B cell (primary cell): ENCODE measurements at regions not wholly inside any gene's neighbourhood (a gene's known extent, or its start where the extent isn't known, plus 50 kb on each side); places are given as distances from the start of the nearest gene placed in this dataset.

Experiments used
- ATAC-seq: fragments of 200-7000 bp; cut with Tn5 transposase; one replicate; pipeline ENCODE4 v1.10.0; 2021; ENCODE audit warnings: low read depth, mild to moderate bottlenecking, moderate number of reproducible peaks, moderate library complexity
- CTCF ChIA-PET: fragments of 350-600 bp; sonication (Branson Sonifier 250); formaldehyde crosslinking; loops from one replicate; lab custom pipeline; 2021; ENCODE audit warnings: antibody characterized with exemption, inconsistent platforms; lab: Charles Lee
- POLR2A ChIA-PET: fragments of 350-600 bp; sonication (Branson Sonifier 250); formaldehyde crosslinking; loops from one replicate; lab custom pipeline; 2021; ENCODE audit warnings: antibody characterized with exemption; lab: Charles Lee
- DNase-seq: peaks from one replicate; pipeline ENCODE4 v3.0.0; 2013
- H2AFZ ChIP-seq: 2 replicates; pipeline ENCODE4 v1.6.1; 2012; ENCODE audit warnings: mild to moderate bottlenecking, low read depth, low read length; ENCODE audit not compliant: insufficient read depth, poor library complexity, severe bottlenecking
- H3K27ac ChIP-seq, 2 donors: 1 replicate in 1 of 2; 2 replicates in 1 of 2; pipeline ENCODE4 v1.5.1; 2012 to 2013; ENCODE audit warnings: low read length in 2 of 2, mild to moderate bottlenecking in 2 of 2, moderate library complexity in 1 of 2
- H3K27me3 ChIP-seq, 4 experiments: fragments of 200-600 bp in 1 of 4; sonication (generic) in 1 of 4; replicated peaks in 1 of 4; 1 replicate in 2 of 4; 2 replicates in 2 of 4; pipeline versions ENCODE4 v1.6.1 to v1.7.0; 2013 to 2016; ENCODE audit warnings: low read length in 3 of 4, mild to moderate bottlenecking in 2 of 4, mixed read lengths in 1 of 4, moderate library complexity in 1 of 4; ENCODE audit not compliant: insufficient read depth in 4 of 4, control insufficient read depth in 3 of 4; ENCODE audit errors: control extremely low read depth in 1 of 4
- H3K36me3 ChIP-seq, 2 experiments: replicated peaks in 1 of 2; 1 replicate in 1 of 2; 2 replicates in 1 of 2; pipeline versions ENCODE4 v1.6.1 to v1.7.1; 2013; ENCODE audit warnings: low read length in 1 of 2; ENCODE audit not compliant: insufficient read depth in 2 of 2, control insufficient read depth in 1 of 2; ENCODE audit errors: control extremely low read depth in 1 of 2, extremely low read depth in 1 of 2
- H3K4me1 ChIP-seq, 2 donors: fragments of 200-600 bp in 1 of 2; sonication (generic) in 1 of 2; 1 replicate in 1 of 2; 2 replicates in 1 of 2; pipeline versions ENCODE4 v1.5.1 to v1.6.1; 2013 to 2017; ENCODE audit warnings: low read length in 2 of 2; ENCODE audit not compliant: control insufficient read depth in 2 of 2, insufficient read depth in 2 of 2
- H3K4me2 ChIP-seq: replicated peaks from 2 replicates; pipeline ENCODE3; 2012; ENCODE audit warnings: mild to moderate bottlenecking, low read depth, low read length; ENCODE audit not compliant: poor library complexity, severe bottlenecking
- H3K4me3 ChIP-seq, 5 experiments: fragments of 200-600 bp in 1 of 5; sonication (generic) in 1 of 5; 1 replicate in 3 of 5; 2 replicates in 2 of 5; pipeline versions ENCODE4 v1.5.1 to v1.7.0; 2011 to 2016; ENCODE audit warnings: low read length in 4 of 5, mild to moderate bottlenecking in 4 of 5, low read depth in 2 of 5, control low read depth in 1 of 5, moderate library complexity in 1 of 5; ENCODE audit not compliant: insufficient read depth in 1 of 5; ENCODE audit errors: control extremely low read depth in 1 of 5, extremely low read depth in 1 of 5
- H3K79me2 ChIP-seq: fragments of 200-600 bp; sonication (generic); one replicate; pipeline ENCODE4 v1.6.0; 2016; ENCODE audit warnings: low read length; ENCODE audit not compliant: control insufficient read depth, insufficient read depth
- H3K9ac ChIP-seq: fragments of 200-600 bp; sonication (generic); 2 replicates; pipeline ENCODE4 v1.6.1; 2017; ENCODE audit warnings: mild to moderate bottlenecking, low read length, moderate library complexity
- H3K9me3 ChIP-seq, 3 donors: one replicate each; pipeline versions ENCODE4 v1.6.1 to v1.7.1; 2013; ENCODE audit warnings: low read length in 2 of 3; ENCODE audit not compliant: control insufficient read depth in 2 of 3, insufficient read depth in 1 of 3; ENCODE audit errors: control extremely low read depth in 1 of 3
- H4K20me1 ChIP-seq: 2 replicates; pipeline ENCODE4 v1.6.0; 2012; ENCODE audit warnings: mild to moderate bottlenecking, low read length; ENCODE audit not compliant: insufficient read depth, control insufficient read depth, poor library complexity, severe bottlenecking
- H3K27ac Mint-ChIP-seq: one replicate; pipeline ENCODE4 v1.8.0; 2021; ENCODE audit warnings: mixed read lengths
- H3K27me3 Mint-ChIP-seq: one replicate; pipeline ENCODE4 v1.8.0; 2021; ENCODE audit warnings: mixed read lengths
- H3K4me1 Mint-ChIP-seq: one replicate; pipeline ENCODE4 v1.8.0; 2021; ENCODE audit warnings: mixed read lengths
- H3K4me3 Mint-ChIP-seq: one replicate; pipeline ENCODE4 v1.8.0; 2021; ENCODE audit warnings: mixed read lengths
- H3K9me3 Mint-ChIP-seq: one replicate; pipeline ENCODE4 v1.8.0; 2022; ENCODE audit warnings: mixed read lengths; ENCODE audit not compliant: insufficient read depth
- EZH2 ChIP-seq: IDR thresholded peaks from 2 replicates; pipeline ENCODE4 v1.6.1; 2012; ENCODE audit warnings: borderline replicate concordance, low read depth, mild to moderate bottlenecking, moderate library complexity, low read length; ENCODE audit not compliant: insufficient read depth, poor library complexity, severe bottlenecking
- WGBS: methylation state at CpG from one replicate; pipeline ENCODE4 v1.1.5; 2013; ENCODE audit warnings: missing lambda C conversion rate; ENCODE audit not compliant: insufficient coverage; 5-methylcytosine and 5-hydroxymethylcytosine counted together
- intact Hi-C: fragments of 100-400 bp; cut with micrococcal nuclease; formaldehyde crosslinking; loops from one replicate; pipeline ENCODE4 v1.10.0; 2022
- TF ChIP-seq, protein P1 (sequence below): fragments of 200-600 bp; IDR thresholded peaks from one replicate; pipeline ENCODE4 v1.8.0; 2022; ENCODE audit warnings: antibody characterized with exemption, mild to moderate bottlenecking

DNA sequence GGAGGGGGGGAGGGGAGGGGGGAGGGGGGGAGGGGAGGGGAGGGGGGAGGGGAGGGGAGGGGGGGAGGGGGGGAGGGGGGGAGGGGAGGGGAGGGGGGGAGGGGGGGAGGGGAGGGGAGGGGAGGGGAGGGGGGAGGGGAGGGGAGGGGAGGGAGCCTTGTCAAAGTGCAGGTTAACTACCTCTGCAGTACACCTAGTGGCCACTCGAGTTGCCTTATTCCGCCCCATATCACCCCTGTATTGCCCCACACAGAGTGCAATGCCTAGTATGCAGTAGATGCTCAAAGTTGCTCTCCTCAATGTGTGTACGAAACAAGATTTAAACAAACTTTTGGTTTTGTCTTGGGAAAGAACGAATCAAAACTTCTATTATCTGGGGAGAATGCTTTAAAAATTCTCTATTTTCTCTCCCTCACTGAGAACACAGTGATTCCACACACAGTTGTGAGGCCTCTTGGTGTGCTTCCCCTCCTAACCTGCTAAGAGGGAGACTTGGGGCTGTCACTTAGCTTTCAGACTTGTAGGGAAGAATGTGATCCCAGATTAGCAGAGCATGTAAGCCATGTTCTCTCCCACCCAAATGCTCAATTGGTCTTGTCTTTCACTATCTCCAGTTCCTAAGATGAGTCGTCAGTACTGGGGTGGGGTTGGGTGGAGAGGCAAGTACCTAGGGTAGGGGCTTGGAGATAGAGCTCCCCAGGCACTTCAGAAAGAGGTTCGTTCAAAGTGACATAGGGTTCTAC is 79.7 kb upstream of the MAP10 start:
- Mint-ChIP-seq H3K4me3 (no peak overlapping the region), H3K27me3 (peaks cover 6% of the 10 kb centered on the region), H3K27ac (no peak overlapping the region), H3K9me3 (no peaks in the 10 kb centered on the region), H3K4me1 (peaks cover 9% of the 10 kb centered on the region)
- Histone ChIP-seq H3K9me3 (no peaks in the 10 kb centered on the region), H3K79me2 (no peaks in the 10 kb centered on the region), H4K20me1 (no peaks in the 10 kb centered on the region), H3K27me3 (no peaks in the 10 kb centered on the region), H2AFZ (no peak overlapping the region), H3K9ac (no peak overlapping the region), H3K4me2 (no peak overlapping the region), H3K36me3 (no peaks in the 10 kb centered on the region), H3K4me3 (no peak overlapping the region), H3K4me1 (peaks cover 6% of the 10 kb centered on the region in 2 donors), H3K27ac (no peak overlapping the region)
- intact Hi-C loops: no loop called here
- no peak for TF ChIP-seq EZH2
- TF ChIP-seq, protein P1, sequence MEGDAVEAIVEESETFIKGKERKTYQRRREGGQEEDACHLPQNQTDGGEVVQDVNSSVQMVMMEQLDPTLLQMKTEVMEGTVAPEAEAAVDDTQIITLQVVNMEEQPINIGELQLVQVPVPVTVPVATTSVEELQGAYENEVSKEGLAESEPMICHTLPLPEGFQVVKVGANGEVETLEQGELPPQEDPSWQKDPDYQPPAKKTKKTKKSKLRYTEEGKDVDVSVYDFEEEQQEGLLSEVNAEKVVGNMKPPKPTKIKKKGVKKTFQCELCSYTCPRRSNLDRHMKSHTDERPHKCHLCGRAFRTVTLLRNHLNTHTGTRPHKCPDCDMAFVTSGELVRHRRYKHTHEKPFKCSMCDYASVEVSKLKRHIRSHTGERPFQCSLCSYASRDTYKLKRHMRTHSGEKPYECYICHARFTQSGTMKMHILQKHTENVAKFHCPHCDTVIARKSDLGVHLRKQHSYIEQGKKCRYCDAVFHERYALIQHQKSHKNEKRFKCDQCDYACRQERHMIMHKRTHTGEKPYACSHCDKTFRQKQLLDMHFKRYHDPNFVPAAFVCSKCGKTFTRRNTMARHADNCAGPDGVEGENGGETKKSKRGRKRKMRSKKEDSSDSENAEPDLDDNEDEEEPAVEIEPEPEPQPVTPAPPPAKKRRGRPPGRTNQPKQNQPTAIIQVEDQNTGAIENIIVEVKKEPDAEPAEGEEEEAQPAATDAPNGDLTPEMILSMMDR: no peak
- POLR2A ChIA-PET: no interaction called here
- DNase-seq: no peak
- ATAC-seq: no peak
- 0% methylated on average over 1 of the region's 6 CpGs for WGBS
- CTCF ChIA-PET: no interaction called here

DNA sequence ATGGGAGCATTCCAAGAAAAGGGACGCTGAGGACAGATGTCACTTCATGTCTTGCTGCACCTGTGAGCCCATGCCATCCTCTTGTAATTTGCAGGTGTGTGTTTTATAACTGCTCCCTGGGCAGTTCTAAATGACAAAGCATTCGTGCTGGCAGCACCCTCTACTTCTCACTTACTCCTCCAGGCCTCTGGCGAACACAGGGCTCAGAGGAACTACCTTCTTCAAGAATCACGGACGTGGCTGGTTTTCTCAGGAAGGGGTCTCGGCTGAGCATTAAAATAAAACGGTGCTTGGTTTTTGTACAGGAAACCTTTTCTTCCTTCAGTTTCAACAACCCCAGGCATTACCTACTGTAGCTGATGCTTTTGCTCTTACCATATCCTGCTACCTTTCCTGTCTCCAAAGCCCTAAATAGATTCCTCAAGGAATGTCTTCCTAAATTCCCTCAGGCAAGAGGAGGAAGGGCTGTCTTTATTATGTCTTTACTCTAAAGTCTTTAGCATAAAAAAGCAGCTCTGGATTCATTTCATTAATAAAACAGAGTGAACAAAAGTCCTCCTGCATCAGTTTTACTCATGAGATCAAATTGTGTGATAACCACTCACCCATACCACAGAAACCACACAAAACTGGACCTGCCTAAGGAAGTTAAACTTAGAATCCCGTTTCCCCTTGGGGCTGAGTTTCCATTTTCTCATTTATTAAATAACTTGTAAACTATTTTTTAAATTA is 79.0 kb upstream of the MAP10 start:
- peaks cover 3% of the 10 kb centered on the region for H3K27me3 Mint-ChIP-seq
- H3K4me1 Mint-ChIP-seq: peaks cover 9% of the 10 kb centered on the region
- Histone ChIP-seq H4K20me1 (no peaks in the 10 kb centered on the region), H3K4me1 (peaks cover 6% of the 10 kb centered on the region in 2 donors), H3K27ac (no peak overlapping the region), H3K4me3 (no peak overlapping the region), H3K27me3 (no peaks in the 10 kb centered on the region), H2AFZ (no peak overlapping the region), H3K79me2 (no peaks in the 10 kb centered on the region), H3K4me2 (no peak overlapping the region), H3K36me3 (no peaks in the 10 kb centered on the region), H3K9me3 (no peaks in the 10 kb centered on the region), H3K9ac (no peak overlapping the region)
- TF ChIP-seq EZH2: no peak
- TF ChIP-seq, protein P1: no peak
- POLR2A ChIA-PET: no interaction called here
- no peak overlapping the region for H3K27ac Mint-ChIP-seq
- H3K4me3 Mint-ChIP-seq: no peak overlapping the region
- H3K9me3 Mint-ChIP-seq: no peaks in the 10 kb centered on the region
- no CpG with 5 or more reads among the region's 8 CpGs for WGBS
- ATAC-seq: no peak
- no peak for DNase-seq
- intact Hi-C loops: no loop called here
- CTCF ChIA-PET: no interaction called here
